Lung (tissue), 11 donors: ENCODE measurements at regions not wholly inside any gene's neighbourhood (a gene's known extent, or its start where the extent isn't known, plus 50 kb on each side); places are given as distances from the start of the nearest gene placed in this dataset.

ENCODE experiments used
- ATAC-seq: fragments of 200-7000 bp; cut with Tn5 transposase; one replicate; pipeline ENCODE4 v1.9.1; 2020; ENCODE audit warnings: moderate number of reproducible peaks; ENCODE audit not compliant: insufficient read depth, low FRiP score
- DNase-seq, 3 donors: peaks; one replicate each; pipeline ENCODE4 v3.0.0-alpha.2; 2013 to 2017
- H3K27ac ChIP-seq, 2 donors: one replicate each; pipeline ENCODE4 v1.5.1; 2013; ENCODE audit warnings: mild to moderate bottlenecking in 2 of 2, moderate library complexity in 2 of 2, control low read depth in 1 of 2, inconsistent platforms in 1 of 2, low read depth in 1 of 2, low read length in 1 of 2
- H3K27me3 ChIP-seq, 3 donors: one replicate each; pipeline ENCODE4 v1.5.1; 2013; ENCODE audit warnings: low read length in 2 of 3; ENCODE audit not compliant: control insufficient read depth in 3 of 3, insufficient read depth in 3 of 3
- H3K36me3 ChIP-seq, 4 donors: one replicate each; pipeline ENCODE4 v1.5.1; 2013; ENCODE audit warnings: low read length in 4 of 4, mild to moderate bottlenecking in 1 of 4, moderate library complexity in 1 of 4; ENCODE audit not compliant: control insufficient read depth in 4 of 4, insufficient read depth in 4 of 4
- H3K4me1 ChIP-seq, 5 donors: one replicate each; pipeline ENCODE4 v1.5.1; 2013; ENCODE audit warnings: low read length in 5 of 5, mild to moderate bottlenecking in 2 of 5, moderate library complexity in 1 of 5; ENCODE audit not compliant: control insufficient read depth in 5 of 5, insufficient read depth in 5 of 5
- H3K4me3 ChIP-seq: one replicate; pipeline ENCODE4 v1.5.1; 2013; ENCODE audit warnings: mild to moderate bottlenecking, control low read depth, moderate library complexity
- H3K9ac ChIP-seq, 2 donors: one replicate each; pipeline ENCODE4 v1.5.1; 2013; ENCODE audit warnings: low read length in 2 of 2, control low read depth in 1 of 2; ENCODE audit not compliant: insufficient read depth in 1 of 2
- H3K9me3 ChIP-seq, 4 donors: one replicate each; pipeline ENCODE4 v1.5.1; 2013; ENCODE audit warnings: low read length in 3 of 4, mild to moderate bottlenecking in 1 of 4, moderate library complexity in 1 of 4; ENCODE audit not compliant: control insufficient read depth in 4 of 4, insufficient read depth in 3 of 4
- WGBS, 2 donors: extraction: QIAGEN DNeasy Blood & Tissue Kit; methylation state at CpG; one replicate each; pipeline ENCODE4 v1.1.7; 2013; 5-methylcytosine and 5-hydroxymethylcytosine counted together
- TF ChIP-seq, protein P1 (sequence below): IDR thresholded peaks from 2 replicates; pipeline ENCODE4 v1.5.1; 2012; ENCODE audit warnings: mild to moderate bottlenecking; ENCODE audit errors: control extremely low read depth, extremely low read depth
- donor health status: control.
- donor health status: control.
- donor health status: Bipolar disorder and iron deficiency.
- donor health status: healthy.
- donor health status: DM: yes; HTN: yes; CAD: no.

DNA sequence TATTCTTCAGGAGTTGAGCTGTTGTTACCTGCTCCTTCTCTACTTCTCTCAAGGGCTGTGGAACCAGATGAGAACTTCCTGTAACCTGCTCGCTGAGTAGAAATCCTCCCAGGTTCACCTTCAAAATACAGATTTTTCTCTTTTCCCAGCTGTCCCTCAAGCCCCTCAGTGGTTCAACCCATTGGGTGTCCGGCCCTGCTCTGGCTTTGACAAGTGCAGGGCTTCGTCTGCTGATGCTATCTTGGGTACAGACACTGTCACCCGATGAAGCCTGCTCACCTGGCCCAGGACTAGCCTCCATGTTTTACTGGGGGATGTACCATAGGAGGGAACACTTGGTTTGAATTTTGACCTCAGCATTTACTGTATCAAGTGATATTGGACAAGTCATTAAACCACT is 490.4 kb downstream of the IRX1 start:
- TF ChIP-seq, protein P1, sequence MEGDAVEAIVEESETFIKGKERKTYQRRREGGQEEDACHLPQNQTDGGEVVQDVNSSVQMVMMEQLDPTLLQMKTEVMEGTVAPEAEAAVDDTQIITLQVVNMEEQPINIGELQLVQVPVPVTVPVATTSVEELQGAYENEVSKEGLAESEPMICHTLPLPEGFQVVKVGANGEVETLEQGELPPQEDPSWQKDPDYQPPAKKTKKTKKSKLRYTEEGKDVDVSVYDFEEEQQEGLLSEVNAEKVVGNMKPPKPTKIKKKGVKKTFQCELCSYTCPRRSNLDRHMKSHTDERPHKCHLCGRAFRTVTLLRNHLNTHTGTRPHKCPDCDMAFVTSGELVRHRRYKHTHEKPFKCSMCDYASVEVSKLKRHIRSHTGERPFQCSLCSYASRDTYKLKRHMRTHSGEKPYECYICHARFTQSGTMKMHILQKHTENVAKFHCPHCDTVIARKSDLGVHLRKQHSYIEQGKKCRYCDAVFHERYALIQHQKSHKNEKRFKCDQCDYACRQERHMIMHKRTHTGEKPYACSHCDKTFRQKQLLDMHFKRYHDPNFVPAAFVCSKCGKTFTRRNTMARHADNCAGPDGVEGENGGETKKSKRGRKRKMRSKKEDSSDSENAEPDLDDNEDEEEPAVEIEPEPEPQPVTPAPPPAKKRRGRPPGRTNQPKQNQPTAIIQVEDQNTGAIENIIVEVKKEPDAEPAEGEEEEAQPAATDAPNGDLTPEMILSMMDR, result no peak
- Histone ChIP-seq H3K27ac (no peak overlapping the region), H3K4me3 (no peak overlapping the region), H3K9me3 (peaks cover 0 to 2% (median under 1%) of the 10 kb centered on the region in 4 donors), H3K36me3 (no peaks in the 10 kb centered on the region), H3K4me1 (peaks cover 0 to 1% (median 0%) of the 10 kb centered on the region in 5 donors), H3K27me3 (no peaks in the 10 kb centered on the region), H3K9ac (no peak overlapping the region)
- ATAC-seq (no peak), DNase-seq (no peak)
- WGBS, 2 donors, result 77 to 84% methylated on average over 4 of the region's 4 CpGs

DNA sequence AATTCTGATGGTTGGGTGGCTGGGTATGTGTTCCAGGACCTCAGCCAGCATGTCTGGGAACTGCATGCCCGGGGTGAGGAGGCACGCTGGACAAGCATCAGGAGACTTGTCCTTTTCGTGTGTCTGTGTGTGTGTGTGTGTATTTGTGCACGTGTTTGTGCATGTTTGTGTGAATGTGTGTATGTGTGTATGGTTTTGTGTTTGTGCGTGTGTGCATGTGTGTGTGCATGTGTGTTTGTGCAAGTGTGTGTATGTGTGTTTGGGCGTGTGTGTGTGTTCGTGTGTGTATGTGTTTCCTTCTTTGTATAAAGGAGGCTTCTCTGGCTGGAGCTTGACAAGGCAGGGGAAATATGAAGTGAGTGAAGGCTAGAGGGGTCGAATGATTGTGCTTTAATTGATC is 491.5 kb downstream of the IRX1 start:
- no peaks in the 10 kb centered on the region for H3K27me3 ChIP-seq
- H3K4me1 ChIP-seq, result no peaks in the 10 kb centered on the region
- H3K27ac ChIP-seq, result no peak overlapping the region
- no peaks in the 10 kb centered on the region for H3K36me3 ChIP-seq
- no peak overlapping the region for H3K9ac ChIP-seq
- no peak for DNase-seq
- peaks cover 0 to 2% (median under 1%) of the 10 kb centered on the region in 4 donors for H3K9me3 ChIP-seq
- TF ChIP-seq, protein P1, result no peak
- ATAC-seq, result no peak
- H3K4me3 ChIP-seq, result no peak overlapping the region
- 80 to 87% methylated on average over 8 of the region's 8 CpGs for WGBS, 2 donors

DNA sequence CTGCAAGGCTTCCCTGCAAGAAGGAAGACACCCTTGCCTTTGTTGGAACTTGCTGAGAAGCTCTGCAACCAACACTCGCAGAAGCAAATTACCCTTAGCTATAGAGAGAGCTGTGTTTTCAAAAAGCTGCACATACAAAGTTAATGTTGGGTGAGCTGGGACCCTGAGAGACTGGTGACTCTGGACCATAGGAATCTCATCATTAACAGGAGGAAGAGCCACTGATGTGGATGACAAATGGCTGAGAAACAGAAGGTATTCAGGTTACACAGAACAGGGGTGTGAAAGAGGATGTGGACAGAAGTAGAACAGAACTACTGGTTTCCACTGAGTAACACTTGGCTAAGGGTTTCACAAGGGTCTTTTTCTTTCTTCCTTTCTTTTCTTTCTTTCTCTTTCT is 493.5 kb downstream of the IRX1 start:
- Histone ChIP-seq H3K9me3 (peaks cover 0 to 2% (median 0%) of the 10 kb centered on the region in 4 donors), H3K9ac (no peak overlapping the region), H3K27ac (no peak overlapping the region), H3K4me1 (no peaks in the 10 kb centered on the region), H3K27me3 (no peaks in the 10 kb centered on the region), H3K4me3 (no peak overlapping the region), H3K36me3 (no peaks in the 10 kb centered on the region)
- 90% methylated on average over 1 of the region's 1 CpG for WGBS, 2 donors
- no peak for DNase-seq
- no peak for ATAC-seq
- TF ChIP-seq, protein P1, result no peak

DNA sequence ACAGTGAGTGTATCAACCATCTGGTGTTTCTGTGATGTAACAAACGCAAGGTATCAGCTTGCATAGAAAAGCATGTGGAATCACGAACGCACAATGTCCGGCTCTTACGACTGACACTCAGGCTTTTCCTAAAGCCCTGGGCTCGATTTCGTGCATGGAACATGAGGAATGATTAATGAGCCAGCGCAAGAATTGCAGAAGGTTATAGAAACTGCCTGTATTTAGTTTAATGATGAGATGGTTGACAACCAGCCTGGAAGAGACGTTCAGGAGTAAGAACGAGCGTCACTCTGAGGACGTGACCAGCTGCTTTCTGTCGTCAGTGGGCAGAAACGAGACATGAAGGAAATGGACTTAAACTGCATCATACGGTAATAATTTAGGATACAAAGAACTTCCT is 497.6 kb downstream of the IRX1 start:
- TF ChIP-seq, protein P1, result no peak
- no peak overlapping the region for H3K9ac ChIP-seq
- WGBS, 2 donors, result 86 to 90% methylated on average over 15 of the region's 15 CpGs
- no peaks in the 10 kb centered on the region for H3K27me3 ChIP-seq
- no peak overlapping the region for H3K27ac ChIP-seq
- H3K9me3 ChIP-seq, result peaks cover 0 to 3% (median 0%) of the 10 kb centered on the region in 4 donors
- ATAC-seq, result no peak
- H3K4me1 ChIP-seq, result no peaks in the 10 kb centered on the region
- H3K36me3 ChIP-seq, result no peaks in the 10 kb centered on the region
- no peak overlapping the region for H3K4me3 ChIP-seq
- DNase-seq, result no peak
